ENCODE measurements at regions not wholly inside any gene's neighbourhood (a gene's known extent, or its start where the extent isn't known, plus 50 kb on each side); places are given as distances from the start of the nearest gene placed in this dataset.

DNA sequence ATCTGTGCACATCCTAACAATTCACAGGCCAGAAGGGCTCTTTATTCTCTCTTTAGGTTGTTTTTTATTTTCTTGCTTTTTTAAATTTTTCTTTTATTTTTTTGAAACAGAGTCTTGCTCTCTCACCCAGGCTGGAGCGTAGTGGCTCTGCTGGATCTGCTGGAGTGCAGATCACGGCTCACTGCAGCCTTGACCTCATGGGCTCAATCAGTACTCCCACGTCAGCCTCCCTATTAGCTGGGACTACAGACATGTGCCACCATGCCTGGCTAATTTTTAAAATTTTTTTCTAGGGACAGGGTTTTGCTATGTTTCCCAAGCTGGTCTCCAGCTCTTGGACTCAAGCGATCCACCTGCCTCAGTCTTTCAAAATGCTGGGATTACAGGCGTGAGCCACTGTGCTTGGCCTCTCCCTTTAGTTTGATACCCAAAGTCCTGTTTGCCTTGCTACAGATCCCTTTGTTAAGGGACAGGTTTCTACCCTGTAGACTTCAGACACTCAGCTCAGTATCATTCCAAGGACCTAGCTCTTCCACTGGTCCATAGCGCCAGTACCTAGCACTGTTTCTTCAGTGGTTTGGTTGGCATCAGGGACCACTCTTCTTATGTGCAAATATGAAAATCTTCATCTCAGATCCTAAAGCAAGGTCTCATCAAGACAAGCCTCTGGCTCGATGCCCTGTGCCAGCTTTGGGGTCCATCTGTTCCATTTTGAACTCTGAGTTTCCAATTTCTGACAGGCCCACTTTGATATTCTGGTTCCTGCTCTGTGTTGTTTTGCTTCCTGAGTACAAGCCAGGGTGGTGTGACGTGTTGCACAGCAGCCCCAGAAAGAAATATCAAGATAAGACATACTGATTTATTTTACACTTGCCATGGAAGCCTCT lies 211.7 kb downstream of the FAT3 start:
- Histone ChIP-seq H3K27ac (no peak overlapping the region), H3K9me3 (ENCODE audit: low read depth, low read length) (no peaks in the 10 kb centered on the region), H3K36me3 (ENCODE audit: insufficient read depth, low read length) (no peaks in the 10 kb centered on the region), H3K4me3 (no peak overlapping the region), H3K9ac (ENCODE audit: insufficient read length) (no peak overlapping the region)
- no peak for DNase-seq (ENCODE audit: low read depth, low spot score)
- TF ChIP-seq POLR2AphosphoS5 (IDR thresholded peaks at IDR 0.05; ENCODE audit: borderline replicate concordance, low read depth, low read length) = no peak
- TF ChIP-seq FOXP2 (optimal IDR thresholded peaks at IDR 0.05; ENCODE audit: control extremely low read depth, extremely low read length, insufficient read depth) = no peak
- TF ChIP-seq EZH2 (IDR thresholded peaks at IDR 0.05) = no peak

DNA sequence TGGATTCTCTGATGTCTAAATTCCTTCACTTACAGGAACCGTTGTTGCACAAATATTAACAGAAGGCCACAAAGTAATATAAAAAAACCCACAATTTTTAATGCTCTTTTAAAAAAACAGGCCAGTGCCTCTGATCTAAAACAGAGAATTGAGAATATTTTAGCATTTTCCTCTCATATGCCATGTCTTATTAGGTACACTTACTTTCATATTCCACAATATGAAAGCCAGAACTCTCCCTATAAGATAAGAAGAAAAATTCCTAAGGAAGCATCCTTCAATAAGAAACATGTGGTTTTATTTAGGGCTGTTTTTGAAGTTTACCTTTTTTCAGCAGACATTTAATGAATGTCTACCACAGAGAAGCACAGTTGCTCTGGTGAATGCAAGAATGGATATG lies 214.5 kb downstream of the FAT3 start:
- no peak for DNase-seq (ENCODE audit: low read depth, low spot score)
- Histone ChIP-seq H3K36me3 (ENCODE audit: insufficient read depth, low read length) (no peaks in the 10 kb centered on the region), H3K9me3 (ENCODE audit: low read depth, low read length) (no peaks in the 10 kb centered on the region), H3K4me3 (no peak overlapping the region), H3K27ac (no peak overlapping the region), H3K9ac (ENCODE audit: insufficient read length) (no peak overlapping the region)
- TF ChIP-seq FOXP2 (optimal IDR thresholded peaks at IDR 0.05; ENCODE audit: control extremely low read depth, extremely low read length, insufficient read depth) = no peak
- no peak for TF ChIP-seq EZH2 (IDR thresholded peaks at IDR 0.05)
- no peak for TF ChIP-seq POLR2AphosphoS5 (IDR thresholded peaks at IDR 0.05; ENCODE audit: borderline replicate concordance, low read depth, low read length)

- Histone ChIP-seq H3K36me3 (ENCODE audit: insufficient read depth, low read length) (no peaks in the 10 kb centered on the region), H3K27ac (no peak overlapping the region), H3K9ac (ENCODE audit: insufficient read length) (no peak overlapping the region), H3K4me3 (no peak overlapping the region), H3K9me3 (ENCODE audit: low read depth, low read length) (no peaks in the 10 kb centered on the region)
- DNase-seq (ENCODE audit: low read depth, low spot score) = no peak
- TF ChIP-seq POLR2AphosphoS5 (IDR thresholded peaks at IDR 0.05; ENCODE audit: borderline replicate concordance, low read depth, low read length) = no peak
- no peak for TF ChIP-seq EZH2 (IDR thresholded peaks at IDR 0.05)
- TF ChIP-seq FOXP2 (optimal IDR thresholded peaks at IDR 0.05; ENCODE audit: control extremely low read depth, extremely low read length, insufficient read depth) = no peak
These were observed 216.3 kb downstream of the FAT3 start for GRCh38 chr11:92440701-92441442.

- no peak for DNase-seq (ENCODE audit: low read depth, low spot score)
- Histone ChIP-seq H3K4me3 (no peak overlapping the region), H3K9me3 (ENCODE audit: low read depth, low read length) (no peaks in the 10 kb centered on the region), H3K36me3 (ENCODE audit: insufficient read depth, low read length) (no peaks in the 10 kb centered on the region), H3K27ac (no peak overlapping the region), H3K9ac (ENCODE audit: insufficient read length) (no peak overlapping the region)
- TF ChIP-seq POLR2AphosphoS5 (IDR thresholded peaks at IDR 0.05; ENCODE audit: borderline replicate concordance, low read depth, low read length) (no peak), FOXP2 (optimal IDR thresholded peaks at IDR 0.05; ENCODE audit: control extremely low read depth, extremely low read length, insufficient read depth) (no peak), EZH2 (IDR thresholded peaks at IDR 0.05) (no peak)
These were observed 216.8 kb downstream of the FAT3 start for GRCh38 chr11:92441443-92441726.

DNA sequence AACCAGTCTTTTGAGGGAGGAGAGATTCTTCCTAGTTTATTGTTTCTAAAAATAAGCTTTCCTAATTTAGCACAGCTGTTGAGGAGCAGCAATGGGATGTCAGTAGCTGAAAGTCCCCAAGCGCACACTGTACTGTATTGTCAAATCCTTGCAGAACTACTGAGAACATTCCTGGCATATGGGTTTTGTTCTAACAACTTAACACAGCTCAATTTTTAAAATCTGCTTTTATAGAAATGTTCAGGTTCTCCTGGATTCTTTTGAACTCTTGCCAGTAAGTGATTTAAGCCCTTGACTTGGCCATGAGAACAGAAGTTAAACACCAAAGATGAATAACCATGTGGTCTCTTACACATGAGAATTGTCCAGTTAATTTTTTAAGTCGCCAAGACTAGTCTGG lies 218.6 kb downstream of the FAT3 start:
- no peak for DNase-seq (ENCODE audit: low read depth, low spot score)
- H3K9ac ChIP-seq (ENCODE audit: insufficient read length) = no peak overlapping the region
- no peak overlapping the region for H3K27ac ChIP-seq
- H3K36me3 ChIP-seq (ENCODE audit: insufficient read depth, low read length) = no peaks in the 10 kb centered on the region
- H3K4me3 ChIP-seq = no peak overlapping the region
- H3K9me3 ChIP-seq (ENCODE audit: low read depth, low read length) = no peaks in the 10 kb centered on the region
- TF ChIP-seq FOXP2 (optimal IDR thresholded peaks at IDR 0.05; ENCODE audit: control extremely low read depth, extremely low read length, insufficient read depth) (no peak), POLR2AphosphoS5 (IDR thresholded peaks at IDR 0.05; ENCODE audit: borderline replicate concordance, low read depth, low read length) (no peak), EZH2 (IDR thresholded peaks at IDR 0.05) (no peak)

DNA sequence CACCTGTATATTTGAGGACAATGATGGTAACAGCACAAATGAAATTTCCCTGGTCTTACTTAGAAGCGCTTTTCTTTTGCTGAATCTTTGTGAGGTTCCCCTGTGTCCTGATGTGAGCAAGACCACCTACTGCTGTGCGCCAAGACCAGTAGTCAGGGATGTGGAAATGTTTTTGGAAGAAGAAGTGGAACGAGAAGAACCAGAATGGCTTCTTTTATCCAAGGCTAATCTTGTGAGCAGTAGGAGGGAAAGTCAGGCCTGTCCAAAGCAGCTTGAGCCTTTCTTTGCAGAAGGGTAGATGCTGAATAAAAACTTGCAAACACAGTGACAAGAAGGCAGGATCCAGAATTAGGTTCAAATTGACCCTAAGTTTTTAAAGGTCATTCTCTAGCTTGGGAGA lies 223.0 kb downstream of the FAT3 start:
- Histone ChIP-seq H3K36me3 (ENCODE audit: insufficient read depth, low read length) (no peaks in the 10 kb centered on the region), H3K4me3 (no peak overlapping the region), H3K27ac (no peak overlapping the region), H3K9ac (ENCODE audit: insufficient read length) (no peak overlapping the region), H3K9me3 (ENCODE audit: low read depth, low read length) (no peaks in the 10 kb centered on the region)
- no peak for DNase-seq (ENCODE audit: low read depth, low spot score)
- no peak for TF ChIP-seq EZH2 (IDR thresholded peaks at IDR 0.05)
- TF ChIP-seq FOXP2 (optimal IDR thresholded peaks at IDR 0.05; ENCODE audit: control extremely low read depth, extremely low read length, insufficient read depth) = no peak
- no peak for TF ChIP-seq POLR2AphosphoS5 (IDR thresholded peaks at IDR 0.05; ENCODE audit: borderline replicate concordance, low read depth, low read length)

DNA sequence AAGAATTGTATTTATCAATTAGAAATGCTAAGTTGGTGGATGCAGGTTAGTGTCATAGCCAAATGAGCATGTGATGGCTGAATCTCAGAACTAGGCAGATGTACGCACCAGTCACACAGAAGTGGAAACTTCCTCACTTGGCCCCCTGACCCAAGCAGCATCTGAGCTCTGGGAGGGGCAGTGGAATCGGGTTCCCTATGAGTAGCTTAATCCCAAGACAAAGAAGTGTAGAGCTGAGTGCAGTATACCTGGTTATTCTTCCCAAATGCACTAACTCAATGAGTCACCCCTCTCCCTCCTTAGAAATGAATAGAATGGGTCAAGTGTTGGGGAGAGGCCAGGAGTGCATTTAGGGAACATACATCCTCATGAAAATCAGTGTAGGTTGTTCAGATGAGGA lies 224.6 kb downstream of the FAT3 start:
- no peaks in the 10 kb centered on the region for H3K9me3 ChIP-seq (ENCODE audit: low read depth, low read length)
- H3K9ac ChIP-seq (ENCODE audit: insufficient read length) = no peak overlapping the region
- no peak for DNase-seq (ENCODE audit: low read depth, low spot score)
- TF ChIP-seq FOXP2 (optimal IDR thresholded peaks at IDR 0.05; ENCODE audit: control extremely low read depth, extremely low read length, insufficient read depth) (no peak), POLR2AphosphoS5 (IDR thresholded peaks at IDR 0.05; ENCODE audit: borderline replicate concordance, low read depth, low read length) (no peak), EZH2 (IDR thresholded peaks at IDR 0.05) (no peak)
- no peak overlapping the region for H3K27ac ChIP-seq
- H3K36me3 ChIP-seq (ENCODE audit: insufficient read depth, low read length) = no peaks in the 10 kb centered on the region
- no peak overlapping the region for H3K4me3 ChIP-seq

- Histone ChIP-seq H3K36me3 (ENCODE audit: insufficient read depth, low read length) (no peaks in the 10 kb centered on the region), H3K4me3 (no peak overlapping the region), H3K9me3 (ENCODE audit: low read depth, low read length) (no peaks in the 10 kb centered on the region), H3K9ac (ENCODE audit: insufficient read length) (no peak overlapping the region), H3K27ac (no peak overlapping the region)
- TF ChIP-seq POLR2AphosphoS5 (IDR thresholded peaks at IDR 0.05; ENCODE audit: borderline replicate concordance, low read depth, low read length) (no peak), EZH2 (IDR thresholded peaks at IDR 0.05) (no peak), FOXP2 (optimal IDR thresholded peaks at IDR 0.05; ENCODE audit: control extremely low read depth, extremely low read length, insufficient read depth) (no peak)
- DNase-seq (ENCODE audit: low read depth, low spot score) = no peak
These were observed 225.2 kb downstream of the FAT3 start for GRCh38 chr11:92449780-92450179.

Measured in SK-N-MC (cell line).